IMR-90 (cell line): ENCODE measurements at regions not wholly inside any gene's neighbourhood (a gene's known extent, or its start where the extent isn't known, plus 50 kb on each side); places are given as distances from the start of the nearest gene placed in this dataset.

Experiments
- ATAC-seq: fragments of 200-7000 bp; cut with Tn5 transposase; 2 replicates; pipeline ENCODE4 v1.9.1; 2020; ENCODE audit warnings: low read depth, mild to moderate bottlenecking, moderate library complexity
- BruUV-seq: library from RNA; stranded (reverse); fragments of 400-500 nt; replicated peaks from 2 replicates; lab custom pipeline; 2021; lab: Mats Ljungman, UMichigan
- CTCF ChIA-PET: fragments of 300-600 bp; formaldehyde crosslinking; extraction: SDS; loops from one replicate; lab custom pipeline; 2021; ENCODE audit warnings: antibody characterized with exemption; lab: Yijun Ruan, JAX
- POLR2A ChIA-PET: fragments of 300-600 bp; sonication (Branson Sonifier 250); formaldehyde crosslinking; loops from one replicate; lab custom pipeline; 2022; ENCODE audit warnings: antibody characterized with exemption; ENCODE audit not compliant: unreplicated experiment; lab: Charles Lee
- DNase-seq: peaks from one replicate; pipeline ENCODE4 v3.0.0; 2013
- H2AFZ ChIP-seq: replicated peaks from 2 replicates; pipeline ENCODE3; 2013; ENCODE audit warnings: low read length, mild to moderate bottlenecking; ENCODE audit not compliant: poor library complexity
- H2AK5ac ChIP-seq: 2 replicates; pipeline ENCODE4 v1.6.1; 2013; ENCODE audit warnings: low read depth, low read length, inconsistent platforms
- H2AK9ac ChIP-seq: replicated peaks from 2 replicates; pipeline ENCODE3; 2013; ENCODE audit warnings: mild to moderate bottlenecking, low read depth, low read length, moderate library complexity; ENCODE audit not compliant: poor library complexity
- H2BK120ac ChIP-seq: 2 replicates; pipeline ENCODE4 v1.6.1; 2013; ENCODE audit warnings: low read depth, low read length, inconsistent platforms
- H2BK15ac ChIP-seq: 3 replicates; pipeline ENCODE4 v1.6.1; 2013; ENCODE audit warnings: low read depth, low read length, inconsistent platforms
- H2BK20ac ChIP-seq: 2 replicates; pipeline ENCODE4 v1.6.1; 2013; ENCODE audit warnings: low read depth, mild to moderate bottlenecking, inconsistent platforms, low read length, moderate library complexity
- H2BK5ac ChIP-seq: 2 replicates; pipeline ENCODE4 v1.6.1; 2013; ENCODE audit warnings: mild to moderate bottlenecking, low read depth, low read length, inconsistent platforms; ENCODE audit not compliant: poor library complexity, severe bottlenecking
- H3K14ac ChIP-seq: replicated peaks from 2 replicates; pipeline ENCODE4 v1.6.1; 2013; ENCODE audit warnings: low read depth, low read length, inconsistent platforms
- H3K18ac ChIP-seq: 2 replicates; pipeline ENCODE4 v1.6.1; 2013; ENCODE audit warnings: low read depth, low read length, control low read depth
- H3K23ac ChIP-seq: 2 replicates; pipeline ENCODE4 v1.6.1; 2013; ENCODE audit warnings: low read depth, low read length, inconsistent platforms
- H3K27ac ChIP-seq: 2 replicates; pipeline ENCODE4 v1.5.1; 2013; ENCODE audit warnings: mild to moderate bottlenecking, control low read depth, low read length; ENCODE audit not compliant: insufficient read depth
- H3K27me3 ChIP-seq: 2 replicates; pipeline ENCODE4 v1.6.1; 2013; ENCODE audit warnings: low read length; ENCODE audit not compliant: control insufficient read depth, insufficient read depth
- H3K36me3 ChIP-seq: 2 replicates; pipeline ENCODE4 v1.6.1; 2013; ENCODE audit warnings: low read length, mixed read lengths; ENCODE audit not compliant: control insufficient read depth, insufficient read depth
- H3K4ac ChIP-seq: 2 replicates; pipeline ENCODE4 v1.6.1; 2013; ENCODE audit warnings: low read depth, low read length, inconsistent platforms
- H3K4me1 ChIP-seq: 2 replicates; pipeline ENCODE4 v1.6.1; 2013; ENCODE audit warnings: low read length, mixed read lengths; ENCODE audit not compliant: control insufficient read depth, insufficient read depth
- H3K4me2 ChIP-seq: 2 replicates; pipeline ENCODE4 v1.6.1; 2013; ENCODE audit warnings: low read depth, mild to moderate bottlenecking, control low read depth, low read length, moderate library complexity
- H3K4me3 ChIP-seq: 2 replicates; pipeline ENCODE4 v1.5.1; 2013; ENCODE audit warnings: low read depth, mild to moderate bottlenecking, control low read depth, low read length, moderate library complexity; ENCODE audit not compliant: insufficient read depth
- H3K56ac ChIP-seq: 2 replicates; pipeline ENCODE4 v1.6.1; 2013; ENCODE audit warnings: low read length, inconsistent platforms; ENCODE audit not compliant: insufficient read depth; ENCODE audit errors: extremely low read depth
- H3K79me1 ChIP-seq, 2 experiments: 2 replicates each; pipeline ENCODE4 v1.6.1; 2013; ENCODE audit warnings: low read length in 2 of 2, inconsistent platforms in 1 of 2, low read depth in 1 of 2
- H3K9ac ChIP-seq: 2 replicates; pipeline ENCODE4 v1.6.1; 2013; ENCODE audit warnings: low read depth, low read length, control low read depth
- H3K9me1 ChIP-seq: 2 replicates; pipeline ENCODE4 v1.6.1; 2013; ENCODE audit warnings: low read length, inconsistent platforms; ENCODE audit not compliant: insufficient read depth
- H3K9me3 ChIP-seq: 2 replicates; pipeline ENCODE4 v1.6.1; 2013; ENCODE audit warnings: low read length; ENCODE audit not compliant: control insufficient read depth, insufficient read depth
- H4K20me1 ChIP-seq: 2 replicates; pipeline ENCODE4 v1.6.1; 2013; ENCODE audit warnings: low read length, inconsistent platforms; ENCODE audit not compliant: insufficient read depth
- H4K5ac ChIP-seq: 2 replicates; pipeline ENCODE4 v1.6.1; 2013; ENCODE audit warnings: mild to moderate bottlenecking, low read depth, low read length, control low read depth
- H4K8ac ChIP-seq, 2 experiments: 2 replicates each; pipeline ENCODE4 v1.6.1; 2013; ENCODE audit warnings: low read depth in 2 of 2, low read length in 2 of 2, control low read depth in 1 of 2, inconsistent platforms in 1 of 2
- H4K91ac ChIP-seq: 2 replicates; pipeline ENCODE4 v1.6.1; 2013; ENCODE audit warnings: low read depth, low read length, inconsistent platforms; ENCODE audit not compliant: insufficient read depth
- CEBPB ChIP-seq: IDR thresholded peaks from 2 replicates; pipeline ENCODE4 v1.6.1; 2012; ENCODE audit warnings: low read depth, low read length, improper control_type of control experiment
- FOS ChIP-seq: fragments of 150-350 bp; IDR thresholded peaks from 2 replicates; pipeline ENCODE4 v1.6.1; 2016; ENCODE audit warnings: low read depth, low read length
- MAZ ChIP-seq: IDR thresholded peaks from 2 replicates; pipeline ENCODE4 v1.6.1; 2012; ENCODE audit warnings: low read depth, mild to moderate bottlenecking, low read length, improper control_type of control experiment, moderate library complexity, borderline replicate concordance
- WGBS, 2 experiments: methylation state at CpG; one replicate each; pipeline versions ENCODE4 v1.1.5 to v1.1.7; 2013; ENCODE audit warnings: missing lambda C conversion rate in 2 of 2; ENCODE audit not compliant: insufficient read length in 1 of 2; ENCODE audit errors: extremely low coverage in 2 of 2; 5-methylcytosine and 5-hydroxymethylcytosine counted together
- dilution Hi-C: fragments of 300-500 bp; cut with HindIII; formaldehyde crosslinking; loops from one replicate; pipeline ENCODE4 v1.14.3; 2018; ENCODE audit warnings: low sequenced_read_pairs; ENCODE audit not compliant: unreplicated experiment
- in situ Hi-C: fragments of 300-500 bp; cut with MboI; formaldehyde crosslinking; loops from 3 replicates; pipeline ENCODE4 v1.14.3; 2019; ENCODE audit warnings: low sequenced_read_pairs, inconsistent platforms, mixed read lengths
- intact Hi-C: fragments of 100-400 bp; cut with micrococcal nuclease; formaldehyde crosslinking; loops from 2 replicates; pipeline ENCODE4 v1.10.0; 2022
- TF ChIP-seq, protein P1 (sequence below): fragments of 150-350 bp; IDR thresholded peaks from 2 replicates; pipeline ENCODE4 v1.6.1; 2016; ENCODE audit warnings: low read depth, mild to moderate bottlenecking, low read length, moderate library complexity, borderline replicate concordance
- TF ChIP-seq, protein P2 (sequence below): fragments of 150-350 bp; IDR thresholded peaks from 2 replicates; pipeline ENCODE4 v1.6.1; 2017; ENCODE audit warnings: mild to moderate bottlenecking, antibody characterized with exemption, low read length, low read depth

GRCh38 chr12:128137140-128137539 is 129.8 kb upstream of the TMEM132C start:
- H4K91ac ChIP-seq = no peak overlapping the region
- H3K14ac ChIP-seq = no peak overlapping the region
- no peak overlapping the region for H2AK9ac ChIP-seq
- no peak overlapping the region for H2AFZ ChIP-seq
- dilution Hi-C loops = no loop called here
- H4K5ac ChIP-seq = no peak overlapping the region
- H3K18ac ChIP-seq = no peak overlapping the region
- no peak overlapping the region for H3K27ac ChIP-seq
- no peak overlapping the region for H2BK5ac ChIP-seq
- intact Hi-C loops = no loop called here
- no peak overlapping the region for H4K8ac ChIP-seq
- WGBS, 2 experiments = no CpG with 5 or more reads among the region's 6 CpGs
- TF ChIP-seq CEBPB (no peak), FOS (no peak), MAZ (no peak)
- TF ChIP-seq, protein P1, sequence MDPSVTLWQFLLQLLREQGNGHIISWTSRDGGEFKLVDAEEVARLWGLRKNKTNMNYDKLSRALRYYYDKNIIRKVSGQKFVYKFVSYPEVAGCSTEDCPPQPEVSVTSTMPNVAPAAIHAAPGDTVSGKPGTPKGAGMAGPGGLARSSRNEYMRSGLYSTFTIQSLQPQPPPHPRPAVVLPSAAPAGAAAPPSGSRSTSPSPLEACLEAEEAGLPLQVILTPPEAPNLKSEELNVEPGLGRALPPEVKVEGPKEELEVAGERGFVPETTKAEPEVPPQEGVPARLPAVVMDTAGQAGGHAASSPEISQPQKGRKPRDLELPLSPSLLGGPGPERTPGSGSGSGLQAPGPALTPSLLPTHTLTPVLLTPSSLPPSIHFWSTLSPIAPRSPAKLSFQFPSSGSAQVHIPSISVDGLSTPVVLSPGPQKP = no peak
- TF ChIP-seq, protein P2, sequence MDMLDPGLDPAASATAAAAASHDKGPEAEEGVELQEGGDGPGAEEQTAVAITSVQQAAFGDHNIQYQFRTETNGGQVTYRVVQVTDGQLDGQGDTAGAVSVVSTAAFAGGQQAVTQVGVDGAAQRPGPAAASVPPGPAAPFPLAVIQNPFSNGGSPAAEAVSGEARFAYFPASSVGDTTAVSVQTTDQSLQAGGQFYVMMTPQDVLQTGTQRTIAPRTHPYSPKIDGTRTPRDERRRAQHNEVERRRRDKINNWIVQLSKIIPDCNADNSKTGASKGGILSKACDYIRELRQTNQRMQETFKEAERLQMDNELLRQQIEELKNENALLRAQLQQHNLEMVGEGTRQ = no peak
- H3K4me1 ChIP-seq = no peaks in the 10 kb centered on the region
- no TSS peak for BruUV-seq
- ChIA-PET CTCF (interaction anchor here (0.9 kb wide), 1 partner anchor 14 kb away, joined by 3 read pairs; no protein-coding TSS in a partner anchor), POLR2A (no interaction called here)
- H3K9me3 ChIP-seq = peaks cover 17% of the 10 kb centered on the region
- no peaks in the 10 kb centered on the region for H4K20me1 ChIP-seq
- H3K56ac ChIP-seq = no peak overlapping the region
- DNase-seq (no peak), ATAC-seq (no peak)
- no peak overlapping the region for H3K23ac ChIP-seq
- H3K27me3 ChIP-seq = no peaks in the 10 kb centered on the region
- no peak overlapping the region for H2BK120ac ChIP-seq
- H3K9me1 ChIP-seq = no peaks in the 10 kb centered on the region
- in situ Hi-C loops = no loop called here
- H3K4me3 ChIP-seq = no peak overlapping the region
- H3K79me1 ChIP-seq = no peaks in the 10 kb centered on the region
- H3K4me2 ChIP-seq = no peak overlapping the region
- no peak overlapping the region for H3K9ac ChIP-seq
- H2BK20ac ChIP-seq = no peak overlapping the region
- H2BK15ac ChIP-seq = no peak overlapping the region
- H2AK5ac ChIP-seq = no peak overlapping the region
- no peak overlapping the region for H3K4ac ChIP-seq
- H3K36me3 ChIP-seq = no peaks in the 10 kb centered on the region
